A549 (cell line): ENCODE measurements at regions not wholly inside any gene's neighbourhood (a gene's known extent, or its start where the extent isn't known, plus 50 kb on each side); places are given as distances from the start of the nearest gene placed in this dataset.

ENCODE experiments used
- CTCF ChIP-seq: fragments of >200 bp; sonication (Bioruptor Twin); formaldehyde crosslinking; IDR thresholded peaks from 3 replicates; pipeline ENCODE4 v1.5.1; 2016
- JUN ChIP-seq, 2 experiments: fragments of >200 bp; sonication (Bioruptor Twin); formaldehyde crosslinking; IDR thresholded peaks; 2 replicates in 1 of 2; 3 replicates in 1 of 2; pipeline ENCODE4 v1.6.1; 2016 to 2017
- KDM5A ChIP-seq: fragments of 200-600 bp; sonication (generic); IDR thresholded peaks from 2 replicates; pipeline ENCODE4 v1.6.1; 2016; ENCODE audit warnings: antibody characterized with exemption, mild to moderate bottlenecking
- POLR2A ChIP-seq: IDR thresholded peaks from 2 replicates; pipeline ENCODE4 v1.6.1; 2012; ENCODE audit warnings: mild to moderate bottlenecking, low read length
- REST ChIP-seq: fragments of 200-600 bp; sonication (generic); IDR thresholded peaks from 2 replicates; pipeline ENCODE4 v1.6.1; 2016; ENCODE audit warnings: antibody characterized with exemption, mild to moderate bottlenecking, moderate library complexity

- TF ChIP-seq REST (no peak), POLR2A (no peak), JUN (IDR thresholded peaks at IDR 0.05) (no peak), CTCF (no peak), KDM5A (no peak)
These were observed 292.0 kb upstream of the ADAMTS5 start for GRCh38 chr21:27258742-27259448.
